ENCODE measurements at regions not wholly inside any gene's neighbourhood (a gene's known extent, or its start where the extent isn't known, plus 50 kb on each side); places are given as distances from the start of the nearest gene placed in this dataset.

- TF ChIP-seq MYC (IDR thresholded peaks at IDR 0.05; ENCODE audit: insufficient read depth, insufficient read length, insufficient replicate concordance, low read length, severe bottlenecking), result no peak
- TF ChIP-seq NFIC (IDR thresholded peaks at IDR 0.05; ENCODE audit: low read depth, low read length), result no peak
- TF ChIP-seq CBFB (IDR thresholded peaks at IDR 0.05; ENCODE audit: low read depth), result no peak
- no peak for TF ChIP-seq CHD2 (IDR thresholded peaks at IDR 0.05; ENCODE audit: borderline replicate concordance, low read depth, low read length)
- no peak for TF ChIP-seq PAX8 (IDR thresholded peaks at IDR 0.05)
- no peak for TF ChIP-seq CTCF (IDR thresholded peaks at IDR 0.05 in 2 of 3, conservative IDR thresholded peaks at IDR 0.05 in 1 of 3; ENCODE audit: control insufficient read depth in 2 of 3, extremely low read depth in 1 of 3, insufficient read depth in 1 of 3, low read depth in 3 of 3, low read length in 3 of 3)
- no peak for TF ChIP-seq ATF3 (IDR thresholded peaks at IDR 0.05; ENCODE audit: borderline replicate concordance, extremely low read depth, low read depth, low read length)
- no peak for TF ChIP-seq BCL11A (IDR thresholded peaks at IDR 0.05; ENCODE audit: low read depth, low read length)
- TF ChIP-seq CREM (IDR thresholded peaks at IDR 0.05; ENCODE audit: low read depth), result no peak
- TF ChIP-seq DPF2 (IDR thresholded peaks at IDR 0.05), result no peak
- TF ChIP-seq CEBPZ (IDR thresholded peaks at IDR 0.05; ENCODE audit: low read depth, low read length), result no peak
- no peak for TF ChIP-seq SRF (IDR thresholded peaks at IDR 0.05; ENCODE audit: low read depth in 2 of 2, low read length in 2 of 2)
These were observed 395.8 kb downstream of the PTPRU start for GRCh38 chr1:29631836-29632805.
